DOHH2 (cell line): ENCODE measurements at regions not wholly inside any gene's neighbourhood (a gene's known extent, or its start where the extent isn't known, plus 50 kb on each side); places are given as distances from the start of the nearest gene placed in this dataset.

Experiments
- H3F3A ChIP-seq: fragments of 200-600 bp; sonication (generic), shearing (Covaris generic); 2 replicates; pipeline ENCODE4 v1.6.0; 2016; ENCODE audit warnings: antibody characterized with exemption, mild to moderate bottlenecking; ENCODE audit not compliant: control insufficient read depth, insufficient read depth
- H3K27ac ChIP-seq: fragments of 200-600 bp; sonication (generic); 2 replicates; pipeline ENCODE4 v1.5.1; 2014; ENCODE audit warnings: low read depth, mild to moderate bottlenecking, low read length, moderate library complexity
- H3K27me3 ChIP-seq: fragments of 200-600 bp; sonication (generic); 2 replicates; pipeline ENCODE4 v1.6.1; 2014; ENCODE audit warnings: mild to moderate bottlenecking, low read length, mixed read lengths; ENCODE audit not compliant: control insufficient read depth
- H3K36me3 ChIP-seq: fragments of 200-600 bp; sonication (generic); 2 replicates; pipeline ENCODE4 v1.6.1; 2014; ENCODE audit warnings: mild to moderate bottlenecking, low read length, moderate library complexity, mixed read lengths; ENCODE audit not compliant: control insufficient read depth
- H3K4me1 ChIP-seq: fragments of 200-600 bp; sonication (generic); 2 replicates; pipeline ENCODE4 v1.6.1; 2014; ENCODE audit warnings: mild to moderate bottlenecking, low read length, mixed read lengths; ENCODE audit not compliant: control insufficient read depth
- H3K4me2 ChIP-seq: fragments of 200-600 bp; sonication (generic); 2 replicates; pipeline ENCODE4 v1.6.0; 2014; ENCODE audit warnings: mild to moderate bottlenecking, low read length, moderate library complexity
- H3K4me3 ChIP-seq: fragments of 200-600 bp; sonication (generic); 2 replicates; pipeline ENCODE4 v1.5.1; 2014; ENCODE audit warnings: mild to moderate bottlenecking, low read length, mixed read lengths
- H3K79me2 ChIP-seq: fragments of 200-600 bp; sonication (generic); 2 replicates; pipeline ENCODE4 v1.6.1; 2014; ENCODE audit warnings: mild to moderate bottlenecking, low read length, mixed read lengths; ENCODE audit not compliant: control insufficient read depth
- H3K9me2 ChIP-seq: fragments of 200-600 bp; sonication (generic); replicated peaks from 2 replicates; pipeline ENCODE4 v1.6.1; 2014; ENCODE audit warnings: mild to moderate bottlenecking, low read length, mixed read lengths; ENCODE audit not compliant: control insufficient read depth
- H3K9me3 ChIP-seq: fragments of 200-600 bp; sonication (generic); 2 replicates; pipeline ENCODE4 v1.6.1; 2014; ENCODE audit warnings: antibody characterized with exemption, low read length, mixed read lengths; ENCODE audit not compliant: control insufficient read depth, insufficient read depth
- H4K20me1 ChIP-seq: fragments of 200-600 bp; sonication (generic); 2 replicates; pipeline ENCODE4 v1.6.0; 2014; ENCODE audit warnings: low read depth, mild to moderate bottlenecking, antibody characterized with exemption, low read length, moderate library complexity; ENCODE audit not compliant: control insufficient read depth, insufficient read depth
- CTCF ChIP-seq: fragments of 200-600 bp; sonication (generic); IDR thresholded peaks from one replicate; pipeline ENCODE4 v1.5.1; 2014; ENCODE audit warnings: antibody characterized with exemption, mild to moderate bottlenecking, low read depth, low read length; ENCODE audit not compliant: poor library complexity, severe bottlenecking
- EZH2phosphoT487 ChIP-seq: fragments of 200-600 bp; sonication (generic); IDR thresholded peaks from 2 replicates; pipeline ENCODE4 v1.6.1; 2017; ENCODE audit warnings: borderline replicate concordance, mild to moderate bottlenecking, antibody characterized with exemption, low read length, moderate library complexity, mixed read lengths

- no peak overlapping the region for H3K4me2 ChIP-seq
- no peaks in the 10 kb centered on the region for H3K27me3 ChIP-seq
- no peaks in the 10 kb centered on the region for H3K36me3 ChIP-seq
- H3K4me1 ChIP-seq, result no peaks in the 10 kb centered on the region
- no peaks in the 10 kb centered on the region for H4K20me1 ChIP-seq
- TF ChIP-seq CTCF, result no peak
- TF ChIP-seq EZH2phosphoT487, result no peak
- no peaks in the 10 kb centered on the region for H3F3A ChIP-seq
- H3K9me2 ChIP-seq, result no peaks in the 10 kb centered on the region
- H3K4me3 ChIP-seq, result no peak overlapping the region
- H3K79me2 ChIP-seq, result no peaks in the 10 kb centered on the region
- peaks cover 7% of the 10 kb centered on the region; the same call in 1 of the 2 replicates for H3K9me3 ChIP-seq
- H3K27ac ChIP-seq, result no peak overlapping the region
These were observed 230.2 kb downstream of the BCL11B start for GRCh38 chr14:99041820-99042174.

DNA sequence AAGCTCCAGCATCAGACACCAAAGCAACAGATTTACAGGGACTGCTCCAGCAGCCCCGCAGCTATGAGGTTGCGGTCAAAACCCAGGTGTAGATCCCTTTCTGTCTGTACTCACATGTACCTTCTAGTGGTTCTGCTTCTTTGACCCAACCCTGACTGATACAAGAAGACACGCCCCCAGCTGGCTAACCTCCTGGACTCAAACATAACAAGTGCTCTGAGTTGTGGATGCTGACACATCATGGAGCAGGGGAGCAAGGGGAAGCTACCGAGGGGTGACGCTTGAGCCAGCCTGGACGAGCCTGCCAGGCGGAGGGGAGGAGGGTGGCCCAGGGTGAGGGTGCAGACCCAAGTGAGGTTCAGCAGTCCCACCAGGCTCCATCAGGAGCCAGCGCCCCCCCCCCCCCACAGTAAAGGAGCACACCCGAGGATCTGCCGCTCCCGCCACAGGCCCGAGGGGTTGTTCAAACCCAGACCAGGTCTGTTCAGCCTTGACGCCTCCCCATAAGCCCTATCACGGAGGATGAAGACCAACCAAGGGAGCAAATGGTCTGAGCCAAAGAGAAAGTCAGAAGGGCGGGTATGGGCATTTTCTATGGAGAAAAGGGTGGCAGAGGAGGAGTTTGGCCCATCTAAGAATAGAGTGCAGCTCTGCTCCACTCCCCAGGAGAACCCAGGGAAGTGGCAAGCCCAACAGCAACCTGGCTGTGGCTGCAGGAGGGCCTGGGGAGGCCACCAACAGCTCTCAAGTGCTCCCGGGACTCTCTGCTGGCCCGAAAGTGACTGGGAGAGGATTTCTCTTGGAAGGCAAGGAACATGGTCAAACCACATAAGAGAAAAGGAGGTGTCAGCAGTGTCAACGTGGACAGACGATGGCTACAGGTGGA, 229.4 kb downstream of the BCL11B start:
- Histone ChIP-seq H3K9me2 (no peaks in the 10 kb centered on the region), H3K27ac (no peak overlapping the region), H4K20me1 (no peaks in the 10 kb centered on the region), H3F3A (no peaks in the 10 kb centered on the region), H3K9me3 (peaks cover 7% of the 10 kb centered on the region; the same call in 1 of the 2 replicates), H3K4me1 (no peaks in the 10 kb centered on the region), H3K27me3 (no peaks in the 10 kb centered on the region), H3K4me3 (no peak overlapping the region), H3K79me2 (no peaks in the 10 kb centered on the region), H3K36me3 (no peaks in the 10 kb centered on the region), H3K4me2 (no peak overlapping the region)
- TF ChIP-seq EZH2phosphoT487, result no peak
- TF ChIP-seq CTCF, result no peak

DNA sequence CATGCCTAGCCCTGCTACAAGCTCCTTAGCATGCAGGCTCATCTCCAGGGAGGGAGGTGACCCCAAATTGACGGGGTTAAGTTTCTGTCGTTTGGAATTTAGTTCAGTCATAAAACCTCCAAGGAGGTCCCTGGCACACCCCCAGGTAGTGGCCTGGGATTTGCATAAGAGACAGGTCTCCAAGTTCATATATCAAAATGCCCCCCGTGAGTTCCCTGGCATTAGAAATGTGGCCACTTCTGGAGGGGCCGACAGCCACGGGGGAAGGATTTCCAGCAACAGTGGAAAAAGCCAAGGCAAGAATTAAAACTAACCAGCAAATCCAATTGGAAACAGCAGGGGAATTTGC, 228.8 kb downstream of the BCL11B start:
- peaks cover 7% of the 10 kb centered on the region; the same call in 1 of the 2 replicates for H3K9me3 ChIP-seq
- TF ChIP-seq CTCF (no peak), EZH2phosphoT487 (no peak)
- H3K9me2 ChIP-seq, result no peaks in the 10 kb centered on the region
- H3K36me3 ChIP-seq, result no peaks in the 10 kb centered on the region
- H3K27ac ChIP-seq, result no peak overlapping the region
- H3F3A ChIP-seq, result no peaks in the 10 kb centered on the region
- no peak overlapping the region for H3K4me2 ChIP-seq
- no peaks in the 10 kb centered on the region for H3K27me3 ChIP-seq
- no peaks in the 10 kb centered on the region for H3K79me2 ChIP-seq
- H3K4me1 ChIP-seq, result no peaks in the 10 kb centered on the region
- H4K20me1 ChIP-seq, result no peaks in the 10 kb centered on the region
- H3K4me3 ChIP-seq, result no peak overlapping the region
